Glomerular visceral epithelial cell (primary cell): ENCODE measurements at regions not wholly inside any gene's neighbourhood (a gene's known extent, or its start where the extent isn't known, plus 50 kb on each side); places are given as distances from the start of the nearest gene placed in this dataset.
"Not testable (repeated sequence)": the region's sequence is repeated elsewhere in the genome, so short reads cannot be mapped to it uniquely, and the experiment has no call there.

Source experiments
- DNase-seq: peaks from one replicate; pipeline ENCODE4 v3.0.0-alpha.2; 2016; ENCODE audit errors: extremely low spot score

- DNase-seq = no peak
Measured at GRCh38 chr10:65133652-65134051, 1612.5 kb downstream of the REEP3 start.

- no peak for DNase-seq
Measured at GRCh38 chr10:65135508-65135907, 1614.3 kb downstream of the REEP3 start.

GRCh38 chr10:65142641-65143435 lies 1621.6 kb downstream of the REEP3 start:
- DNase-seq = no peak

- no peak for DNase-seq
Measured at GRCh38 chr10:65143723-65144122, 1622.5 kb downstream of the REEP3 start.

- no peak for DNase-seq
Measured at GRCh38 chr10:65149878-65150277, 1628.7 kb downstream of the REEP3 start.

- DNase-seq = no peak
Measured at GRCh38 chr10:65166272-65166671, 1645.1 kb downstream of the REEP3 start.

GRCh38 chr10:65172249-65172648 lies 1651.0 kb downstream of the REEP3 start:
- DNase-seq = no peak

GRCh38 chr10:65176994-65177393 lies 1655.8 kb downstream of the REEP3 start:
- no peak for DNase-seq

GRCh38 chr10:65183236-65183635 lies 1662.0 kb downstream of the REEP3 start:
- no peak for DNase-seq

GRCh38 chr10:65186668-65187067 lies 1665.5 kb downstream of the REEP3 start:
- not testable (repeated sequence) for DNase-seq

- peak; percentile 64 for DNase-seq
Measured at GRCh38 chr10:65194126-65194525, 1672.9 kb downstream of the REEP3 start.

GRCh38 chr10:65194555-65194954 lies 1673.4 kb downstream of the REEP3 start:
- DNase-seq = peak; percentile 32

- DNase-seq = no peak
Measured at GRCh38 chr10:65196111-65196510, 1674.9 kb downstream of the REEP3 start.

- DNase-seq = no peak
Measured at GRCh38 chr10:65197935-65198334, 1676.7 kb downstream of the REEP3 start.

- no peak for DNase-seq
Measured at GRCh38 chr10:65201491-65201890, 1680.3 kb downstream of the REEP3 start.

- DNase-seq = no peak
Measured at GRCh38 chr10:65204999-65205398, 1683.8 kb downstream of the REEP3 start.

GRCh38 chr10:65213170-65213569 lies 1692.0 kb downstream of the REEP3 start:
- DNase-seq = no peak

GRCh38 chr10:65219444-65219843 lies 1698.2 kb downstream of the REEP3 start:
- no peak for DNase-seq

- no peak for DNase-seq
Measured at GRCh38 chr10:65231148-65231547, 1694.7 kb upstream of the LRRTM3 start.

- no peak for DNase-seq
Measured at GRCh38 chr10:65234261-65234660, 1691.6 kb upstream of the LRRTM3 start.

- DNase-seq = no peak
Measured at GRCh38 chr10:65235266-65235665, 1690.6 kb upstream of the LRRTM3 start.

- no peak for DNase-seq
Measured at GRCh38 chr10:65235846-65236245, 1690.0 kb upstream of the LRRTM3 start.

- no peak for DNase-seq
Measured at GRCh38 chr10:65265451-65265954, 1660.3 kb upstream of the LRRTM3 start.

- not testable (repeated sequence) for DNase-seq
Measured at GRCh38 chr10:65269551-65269950, 1656.3 kb upstream of the LRRTM3 start.
